Astrocyte of the cerebellum (primary cell): ENCODE measurements at regions not wholly inside any gene's neighbourhood (a gene's known extent, or its start where the extent isn't known, plus 50 kb on each side); places are given as distances from the start of the nearest gene placed in this dataset.
"Not testable (repeated sequence)": the region's sequence is repeated elsewhere in the genome, so short reads cannot be mapped to it uniquely, and the experiment has no call there.

Source experiments
- DNase-seq: peaks from one replicate; pipeline ENCODE4 v3.0.0-alpha.2; 2011; ENCODE audit warnings: low read depth
- H3K4me3 ChIP-seq: 2 replicates; pipeline ENCODE4 v1.5.1; 2011; ENCODE audit warnings: mild to moderate bottlenecking, low read depth, low read length, moderate library complexity
- CTCF ChIP-seq: IDR thresholded peaks from 2 replicates; pipeline ENCODE4 v1.5.1; 2012; ENCODE audit warnings: low read length, low read depth, moderate library complexity, mild to moderate bottlenecking; ENCODE audit errors: missing control alignments
- in situ Hi-C: cut with HindIII; loops from 2 replicates; pipeline ENCODE4 v1.10.0; 2017; ENCODE audit warnings: low sequenced_read_pairs

GRCh38 chr11:106309070-106309684 lies 231.7 kb downstream of the AASDHPPT start:
- no peak for DNase-seq

GRCh38 chr11:106311531-106312230 lies 234.2 kb downstream of the AASDHPPT start:
- in situ Hi-C loops = no loop called here
- DNase-seq = no peak
- H3K4me3 ChIP-seq = no peak overlapping the region
- TF ChIP-seq CTCF = no peak

More at GRCh38 chr11:106309070-106309684, 231.7 kb downstream of the AASDHPPT start:
- H3K4me3 ChIP-seq = no peak overlapping the region
- in situ Hi-C loops = no loop called here
- TF ChIP-seq CTCF = no peak

GRCh38 chr11:106317208-106317773 lies 239.8 kb downstream of the AASDHPPT start:
- DNase-seq, H3K4me3 ChIP-seq, in situ Hi-C loops: not testable (repeated sequence)

- no peak for DNase-seq
- no peak for TF ChIP-seq CTCF
- no peak overlapping the region for H3K4me3 ChIP-seq
- in situ Hi-C loops = no loop called here
These were observed 244.1 kb downstream of the AASDHPPT start for GRCh38 chr11:106321601-106322000.

- in situ Hi-C loops = no loop called here
- no peak for TF ChIP-seq CTCF
- no peak overlapping the region for H3K4me3 ChIP-seq
- no peak for DNase-seq
These were observed 244.6 kb downstream of the AASDHPPT start for GRCh38 chr11:106322106-106322505.

- TF ChIP-seq CTCF = no peak
- H3K4me3 ChIP-seq = no peak overlapping the region
- in situ Hi-C loops = no loop called here
- DNase-seq = no peak
These were observed 248.6 kb downstream of the AASDHPPT start for GRCh38 chr11:106326087-106326486.

GRCh38 chr11:106327134-106327533 lies 249.7 kb downstream of the AASDHPPT start:
- TF ChIP-seq CTCF = no peak
- no peak overlapping the region for H3K4me3 ChIP-seq
- DNase-seq = no peak
- in situ Hi-C loops = no loop called here
